Hepatocyte (in vitro differentiated cells): ENCODE measurements at regions not wholly inside any gene's neighbourhood (a gene's known extent, or its start where the extent isn't known, plus 50 kb on each side); places are given as distances from the start of the nearest gene placed in this dataset.

Source experiments
- DNase-seq: peaks from one replicate; pipeline ENCODE4 v3.0.0-alpha.2; 2016; ENCODE audit warnings: low spot score
- H2AFZ ChIP-seq: fragments of 200-600 bp; sonication (generic); 2 replicates; pipeline ENCODE4 v1.6.0; 2016; ENCODE audit warnings: antibody characterized with exemption, mild to moderate bottlenecking
- H3K27ac ChIP-seq: fragments of 200-600 bp; sonication (generic); 2 replicates; pipeline ENCODE4 v1.5.1; 2016; ENCODE audit warnings: mild to moderate bottlenecking
- H3K27me3 ChIP-seq: fragments of 200-600 bp; sonication (generic); 2 replicates; pipeline ENCODE4 v1.6.1; 2016
- H3K36me3 ChIP-seq: fragments of 200-600 bp; sonication (generic); replicated peaks from 2 replicates; pipeline ENCODE4 v1.5.1; 2016; ENCODE audit warnings: low read depth; ENCODE audit not compliant: insufficient read depth
- H3K4me1 ChIP-seq: fragments of 200-600 bp; sonication (generic); 2 replicates; pipeline ENCODE4 v1.5.1; 2016; ENCODE audit warnings: mild to moderate bottlenecking, moderate library complexity; ENCODE audit not compliant: insufficient read depth
- H3K4me2 ChIP-seq: fragments of 200-600 bp; sonication (generic); 2 replicates; pipeline ENCODE4 v1.6.0; 2016
- H3K4me3 ChIP-seq: fragments of 200-600 bp; sonication (generic); 2 replicates; pipeline ENCODE4 v1.5.1; 2016; ENCODE audit warnings: mild to moderate bottlenecking
- H3K79me2 ChIP-seq: fragments of 200-600 bp; sonication (generic); 2 replicates; pipeline ENCODE4 v1.6.0; 2017; ENCODE audit warnings: mild to moderate bottlenecking
- H3K9me2 ChIP-seq: fragments of 200-600 bp; sonication (generic); replicated peaks from 2 replicates; pipeline ENCODE4 v1.6.0; 2017; ENCODE audit warnings: mild to moderate bottlenecking; ENCODE audit not compliant: insufficient read depth
- H3K9me3 ChIP-seq: fragments of 200-600 bp; sonication (generic); 2 replicates; pipeline ENCODE4 v1.5.1; 2016; ENCODE audit warnings: low read depth, mild to moderate bottlenecking
- H4K20me1 ChIP-seq: fragments of 200-600 bp; sonication (generic); 2 replicates; pipeline ENCODE4 v1.6.0; 2016; ENCODE audit warnings: mild to moderate bottlenecking; ENCODE audit not compliant: insufficient read depth, poor library complexity, severe bottlenecking
- CTCF ChIP-seq: fragments of 200-600 bp; sonication (generic); IDR thresholded peaks from 2 replicates; pipeline ENCODE4 v1.5.1; 2016; ENCODE audit warnings: antibody characterized with exemption, mild to moderate bottlenecking; ENCODE audit not compliant: poor library complexity
- EZH2 ChIP-seq: fragments of 200-600 bp; sonication (generic); IDR thresholded peaks from 2 replicates; pipeline ENCODE4 v1.6.1; 2016; ENCODE audit warnings: antibody characterized with exemption, mild to moderate bottlenecking, borderline replicate concordance
- EZH2phosphoT487 ChIP-seq: fragments of 200-600 bp; sonication (generic); IDR thresholded peaks from one replicate; pipeline ENCODE4 v1.6.1; 2018; ENCODE audit warnings: antibody characterized with exemption, mild to moderate bottlenecking, low read depth, moderate library complexity; ENCODE audit not compliant: unreplicated experiment, severe bottlenecking
- WGBS: methylation state at CpG from one replicate; pipeline ENCODE4 v1.1.6; 2016; ENCODE audit warnings: low lambda C conversion rate; ENCODE audit errors: missing lambda C conversion rate; 5-methylcytosine and 5-hydroxymethylcytosine counted together

- Histone ChIP-seq H2AFZ (no peak overlapping the region), H3K4me3 (no peak overlapping the region), H3K9me2 (no peaks in the 10 kb centered on the region), H3K79me2 (no peaks in the 10 kb centered on the region), H3K27ac (no peak overlapping the region), H3K27me3 (no peaks in the 10 kb centered on the region), H3K4me1 (no peaks in the 10 kb centered on the region), H3K4me2 (no peak overlapping the region), H3K36me3 (no peaks in the 10 kb centered on the region), H4K20me1 (no peaks in the 10 kb centered on the region), H3K9me3 (no peaks in the 10 kb centered on the region)
- TF ChIP-seq EZH2phosphoT487 = no peak
- TF ChIP-seq EZH2 = no peak
- TF ChIP-seq CTCF = no peak
- no peak for DNase-seq
- WGBS = 97% methylated on average over 2 of the region's 2 CpGs
Observed at GRCh38 chr2:40741532-40741931, 289.6 kb upstream of the SLC8A1 start.

GRCh38 chr2:40746191-40746590, 294.3 kb upstream of the SLC8A1 start:
- 87% methylated on average over 5 of the region's 5 CpGs for WGBS
- Histone ChIP-seq H3K9me2 (no peaks in the 10 kb centered on the region), H3K36me3 (no peaks in the 10 kb centered on the region), H3K4me3 (no peak overlapping the region), H3K27me3 (no peaks in the 10 kb centered on the region), H3K79me2 (no peaks in the 10 kb centered on the region), H3K4me1 (no peaks in the 10 kb centered on the region), H3K9me3 (no peaks in the 10 kb centered on the region), H2AFZ (no peak overlapping the region), H3K27ac (no peak overlapping the region), H4K20me1 (no peaks in the 10 kb centered on the region), H3K4me2 (no peak overlapping the region)
- DNase-seq = no peak
- TF ChIP-seq EZH2 (no peak), CTCF (no peak), EZH2phosphoT487 (no peak)

- no peaks in the 10 kb centered on the region for H3K4me1 ChIP-seq
- 76% methylated on average over 1 of the region's 1 CpG for WGBS
- H2AFZ ChIP-seq = no peak overlapping the region
Observed at GRCh38 chr2:40751981-40752380, 300.1 kb upstream of the SLC8A1 start.

More at GRCh38 chr2:40751981-40752380, 300.1 kb upstream of the SLC8A1 start:
- H3K4me2 ChIP-seq = no peak overlapping the region
- no peaks in the 10 kb centered on the region for H3K36me3 ChIP-seq
- H3K4me3 ChIP-seq = no peak overlapping the region
- H4K20me1 ChIP-seq = no peaks in the 10 kb centered on the region
- no peaks in the 10 kb centered on the region for H3K27me3 ChIP-seq
- TF ChIP-seq CTCF = no peak
- TF ChIP-seq EZH2 = no peak
- TF ChIP-seq EZH2phosphoT487 = no peak
- H3K79me2 ChIP-seq = no peaks in the 10 kb centered on the region
- H3K9me2 ChIP-seq = no peaks in the 10 kb centered on the region
- H3K27ac ChIP-seq = no peak overlapping the region
- H3K9me3 ChIP-seq = no peaks in the 10 kb centered on the region
- DNase-seq = no peak
